Breast epithelium (tissue), 4 donors: ENCODE measurements at regions not wholly inside any gene's neighbourhood (a gene's known extent, or its start where the extent isn't known, plus 50 kb on each side); places are given as distances from the start of the nearest gene placed in this dataset.
"Not testable (repeated sequence)": the region's sequence is repeated elsewhere in the genome, so short reads cannot be mapped to it uniquely, and the experiment has no call there.

Experiments used
- DNase-seq, 2 donors: peaks; one replicate each; pipeline ENCODE4 v3.0.0-alpha.2; 2019; ENCODE audit warnings: low spot score in 2 of 2
- H3K27ac ChIP-seq, 2 donors: fragments of 200-600 bp; sonication (generic) in 1 of 2; one replicate each; pipeline ENCODE4 v1.5.1; 2016 to 2019; ENCODE audit warnings: mild to moderate bottlenecking in 1 of 2
- H3K27me3 ChIP-seq, 2 donors: fragments of 200-600 bp; sonication (generic) in 1 of 2; one replicate each; pipeline versions ENCODE4 v1.5.1 to v1.6.0; 2017 to 2019; ENCODE audit warnings: control low read depth in 1 of 2, mild to moderate bottlenecking in 1 of 2
- H3K36me3 ChIP-seq: fragments of 200-600 bp; one replicate; pipeline ENCODE4 v1.5.1; 2019
- H3K4me1 ChIP-seq, 2 donors: fragments of 200-600 bp; sonication (generic); one replicate each; pipeline ENCODE4 v1.5.1; 2016 to 2019; ENCODE audit warnings: control low read depth in 1 of 2
- H3K4me3 ChIP-seq, 3 donors: fragments of 200-600 bp; sonication (generic); 1 replicate in 2 of 3; 2 replicates in 1 of 3; pipeline ENCODE4 v1.5.1; 2016 to 2019; ENCODE audit warnings: mild to moderate bottlenecking in 3 of 3, moderate library complexity in 2 of 3
- H3K9me3 ChIP-seq, 2 donors: fragments of 200-600 bp; sonication (generic) in 1 of 2; one replicate each; pipeline ENCODE4 v1.5.1; 2016 to 2019; ENCODE audit warnings: control low read depth in 1 of 2
- CTCF ChIP-seq, 3 donors: fragments of 450-650 bp; IDR thresholded peaks; one replicate each; pipeline ENCODE4 v1.5.1; 2016 to 2017; ENCODE audit warnings: antibody characterized with exemption in 3 of 3, mild to moderate bottlenecking in 3 of 3, moderate library complexity in 3 of 3
- POLR2A ChIP-seq: fragments of 450-650 bp; IDR thresholded peaks from one replicate; pipeline ENCODE4 v1.6.1; 2016; ENCODE audit warnings: antibody characterized with exemption, mild to moderate bottlenecking, moderate library complexity
- POLR2AphosphoS5 ChIP-seq, 3 donors: sonication (generic); formaldehyde crosslinking; IDR thresholded peaks; one replicate each; pipeline ENCODE4 v1.6.1; 2017; ENCODE audit warnings: antibody characterized with exemption in 3 of 3
- intact Hi-C: fragments of 100-400 bp; cut with DNase I; formaldehyde crosslinking; loops from one replicate; pipeline ENCODE4 v1.15.1; 2023; ENCODE audit warnings: low total_unique reads

- no peaks in the 10 kb centered on the region for H3K9me3 ChIP-seq
- H3K36me3 ChIP-seq = no peaks in the 10 kb centered on the region
- no peak overlapping the region for H3K4me3 ChIP-seq
- H3K27ac ChIP-seq = no peak overlapping the region
- DNase-seq = no peak
- intact Hi-C loops = no loop called here
- no peaks in the 10 kb centered on the region for H3K4me1 ChIP-seq
- TF ChIP-seq POLR2AphosphoS5 (IDR thresholded peaks at IDR 0.05) = no peak
- no peak for TF ChIP-seq POLR2A
- TF ChIP-seq CTCF (IDR thresholded peaks at IDR 0.05) = no peak
- no peaks in the 10 kb centered on the region for H3K27me3 ChIP-seq
Measured at GRCh38 chr13:64704121-64704649, 2526.0 kb downstream of the PCDH9 start.

DNA sequence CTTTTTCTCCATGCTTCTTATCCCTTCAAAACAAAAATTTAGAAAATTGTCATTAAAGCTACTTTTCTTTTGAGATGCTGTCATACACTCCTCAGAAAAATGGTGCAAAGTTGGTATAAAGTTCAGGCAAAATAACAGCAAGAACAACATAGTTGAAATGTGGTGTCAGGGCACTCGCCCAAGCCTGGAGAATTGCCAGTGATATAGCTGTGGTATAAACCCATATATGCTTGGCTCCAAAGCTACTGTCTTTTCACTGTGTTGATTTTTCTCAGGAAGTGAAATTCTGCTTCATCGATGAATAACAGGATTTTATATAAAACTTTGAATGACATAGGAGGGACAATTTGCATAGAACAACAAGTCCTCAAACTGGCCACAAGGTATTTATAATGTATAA lies 2532.9 kb downstream of the PCDH9 start:
- H3K27me3 ChIP-seq = no peaks in the 10 kb centered on the region
- no peaks in the 10 kb centered on the region for H3K9me3 ChIP-seq
- no peak overlapping the region for H3K27ac ChIP-seq
- TF ChIP-seq POLR2A (no peak), POLR2AphosphoS5 (IDR thresholded peaks at IDR 0.05) (no peak), CTCF (IDR thresholded peaks at IDR 0.05) (no peak)
- no peak for DNase-seq
- intact Hi-C loops = no loop called here
- H3K4me1 ChIP-seq = no peaks in the 10 kb centered on the region
- no peaks in the 10 kb centered on the region for H3K36me3 ChIP-seq
- no peak overlapping the region for H3K4me3 ChIP-seq

DNA sequence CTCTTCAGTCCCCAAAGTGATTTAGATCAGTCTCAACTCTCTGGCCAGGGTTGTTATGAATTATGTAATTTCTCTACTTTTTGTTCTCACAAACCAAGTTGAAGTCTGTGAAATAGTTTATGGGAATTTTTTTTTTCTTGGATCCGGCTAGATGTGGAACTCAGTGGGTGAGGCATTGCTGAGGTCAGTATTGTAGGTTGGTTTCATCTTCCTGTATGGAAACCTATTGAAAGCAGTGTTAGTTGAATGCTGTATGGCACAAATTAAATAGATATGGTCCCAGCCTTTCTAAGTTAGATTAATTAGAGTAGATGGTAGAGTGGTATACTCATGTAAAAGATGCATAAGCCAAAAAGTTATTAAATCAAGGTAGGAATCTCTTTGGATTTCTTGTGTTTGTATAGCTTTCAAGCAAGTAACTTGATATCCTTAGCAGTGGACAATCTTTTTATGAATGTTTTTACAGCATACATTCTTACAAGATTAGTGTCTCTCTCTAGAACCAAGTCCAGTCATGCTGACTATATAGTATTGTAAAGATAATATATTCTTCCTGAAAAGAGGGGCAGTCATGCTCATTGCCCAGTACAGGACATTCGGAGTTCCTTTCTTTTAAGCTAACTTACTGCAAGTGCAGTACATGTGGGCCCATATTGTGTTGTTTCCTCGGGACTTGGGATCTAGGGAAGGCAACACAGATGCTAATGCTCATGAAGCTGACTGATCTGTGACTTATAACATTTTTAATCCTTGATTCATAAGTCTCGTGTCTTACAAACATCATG lies 2541.1 kb downstream of the PCDH9 start:
- Histone ChIP-seq H3K36me3 (no peaks in the 10 kb centered on the region), H3K27ac (no peak overlapping the region), H3K4me3 (no peak overlapping the region), H3K4me1 (no peaks in the 10 kb centered on the region), H3K27me3 (no peaks in the 10 kb centered on the region), H3K9me3 (peaks cover 0 to 4% of the 10 kb centered on the region in 2 donors)
- intact Hi-C loops = no loop called here
- TF ChIP-seq CTCF (IDR thresholded peaks at IDR 0.05) = no peak
- no peak for TF ChIP-seq POLR2AphosphoS5 (IDR thresholded peaks at IDR 0.05)
- TF ChIP-seq POLR2A = no peak
- DNase-seq = no peak

GRCh38 chr13:64686536-64686935 lies 2543.6 kb downstream of the PCDH9 start:
- H3K36me3 ChIP-seq, DNase-seq, H3K4me1 ChIP-seq, H3K27ac ChIP-seq, intact Hi-C loops, H3K4me3 ChIP-seq, H3K9me3 ChIP-seq, H3K27me3 ChIP-seq: not testable (repeated sequence)

DNA sequence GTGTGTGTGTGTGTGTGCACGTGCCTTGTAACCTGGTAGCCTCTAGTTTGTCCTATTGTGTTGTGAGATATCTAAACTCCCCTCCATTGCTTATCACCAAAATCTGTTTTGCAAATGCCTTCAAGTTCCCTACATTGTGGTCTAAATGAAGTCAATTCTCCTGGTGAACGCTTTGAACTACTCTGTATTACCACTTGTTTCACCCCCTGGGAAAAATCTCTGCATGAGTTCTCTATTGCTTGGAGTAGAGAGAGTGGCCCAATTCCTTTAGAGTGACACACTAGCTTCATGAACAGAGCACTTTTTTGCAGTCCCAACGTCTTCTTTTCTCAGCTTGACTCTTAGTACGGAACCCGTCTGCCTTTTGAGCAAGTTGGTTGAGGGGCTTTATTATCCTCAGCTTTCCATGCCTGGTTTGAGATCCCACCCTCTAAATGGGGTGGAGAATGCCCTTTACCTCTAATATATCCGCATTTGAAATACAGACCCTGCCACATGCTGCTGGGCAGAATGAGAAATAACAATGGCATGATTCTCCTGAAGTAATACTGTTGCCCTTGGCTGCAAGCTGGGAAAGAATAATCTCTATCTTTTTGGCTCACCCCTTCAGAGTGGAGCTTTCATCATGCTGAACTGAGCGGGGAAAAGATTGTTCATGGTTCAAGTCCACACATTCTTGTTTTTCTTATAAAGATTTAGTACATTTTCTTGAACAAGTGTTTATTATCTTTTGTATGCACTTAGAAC lies 2545.3 kb downstream of the PCDH9 start:
- H3K4me1 ChIP-seq = no peaks in the 10 kb centered on the region
- no peak overlapping the region for H3K4me3 ChIP-seq
- H3K27me3 ChIP-seq = no peaks in the 10 kb centered on the region
- H3K27ac ChIP-seq = no peak overlapping the region
- peaks cover 4 to 7% of the 10 kb centered on the region in 2 donors for H3K9me3 ChIP-seq
- H3K36me3 ChIP-seq = no peaks in the 10 kb centered on the region
- DNase-seq = no peak
- intact Hi-C loops = no loop called here
- TF ChIP-seq POLR2AphosphoS5 (IDR thresholded peaks at IDR 0.05) (no peak), CTCF (IDR thresholded peaks at IDR 0.05) (no peak), POLR2A (no peak)
